Panc1 (cell line): ENCODE measurements at regions not wholly inside any gene's neighbourhood (a gene's known extent, or its start where the extent isn't known, plus 50 kb on each side); places are given as distances from the start of the nearest gene placed in this dataset.

Experiments
- ATAC-seq: fragments of 200-7000 bp; cut with Tn5 transposase; 2 replicates; pipeline ENCODE4 v1.9.1; 2020; ENCODE audit warnings: mild to moderate bottlenecking, moderate library complexity
- BruUV-seq: library from RNA; stranded (reverse); fragments of 400-500 nt; replicated peaks from 2 replicates; lab custom pipeline; 2021; lab: Mats Ljungman, UMichigan
- CTCF ChIA-PET: fragments of 300-600 bp; sonication (Branson Sonifier 250); formaldehyde crosslinking; loops from one replicate; lab custom pipeline; 2022; ENCODE audit warnings: antibody characterized with exemption; lab: Charles Lee
- POLR2A ChIA-PET: fragments of 300-600 bp; sonication (Branson Sonifier 250); formaldehyde crosslinking; loops from one replicate; lab custom pipeline; 2022; ENCODE audit warnings: antibody characterized with exemption; lab: Charles Lee
- DNase-seq: peaks from one replicate; pipeline ENCODE4 v3.0.0-alpha.2; 2010; ENCODE audit warnings: low read depth, low spot score
- H3K27ac ChIP-seq: 2 replicates; pipeline ENCODE4 v1.5.1; 2011; ENCODE audit warnings: mild to moderate bottlenecking, low read length, inconsistent platforms
- H3K27me3 ChIP-seq: fragments of 200-500 bp; sonication (Bioruptor generic); 2 replicates; pipeline ENCODE4 v1.6.0; 2014; ENCODE audit warnings: low read length, inconsistent platforms; ENCODE audit not compliant: control insufficient read depth, insufficient read depth
- H3K36me3 ChIP-seq: fragments of 200-500 bp; sonication (Bioruptor generic); 2 replicates; pipeline ENCODE4 v1.5.1; 2014; ENCODE audit warnings: inconsistent platforms, mild to moderate bottlenecking, low read length, moderate library complexity; ENCODE audit not compliant: control insufficient read depth, insufficient read depth
- H3K4me1 ChIP-seq: 2 replicates; pipeline ENCODE4 v1.5.1; 2011; ENCODE audit warnings: inconsistent platforms, mild to moderate bottlenecking, low read length, moderate library complexity; ENCODE audit not compliant: control insufficient read depth, insufficient read depth
- H3K4me3 ChIP-seq, 2 experiments: 2 replicates each; pipeline ENCODE4 v1.5.1; 2011 to 2012; ENCODE audit warnings: low read depth in 2 of 2, low read length in 2 of 2, mild to moderate bottlenecking in 2 of 2, inconsistent platforms in 1 of 2, moderate library complexity in 1 of 2
- H3K9me3 ChIP-seq: fragments of 200-500 bp; sonication (Bioruptor generic); 2 replicates; pipeline ENCODE4 v1.5.1; 2014; ENCODE audit warnings: low read depth, mild to moderate bottlenecking, inconsistent platforms, low read length, moderate library complexity; ENCODE audit not compliant: control insufficient read depth, insufficient read depth
- CTCF ChIP-seq: fragments of 450-650 bp; IDR thresholded peaks from 2 replicates; pipeline ENCODE4 v1.5.1; 2017; ENCODE audit warnings: mild to moderate bottlenecking
- POLR2AphosphoS5 ChIP-seq: IDR thresholded peaks from 2 replicates; pipeline ENCODE4 v1.6.1; 2012; ENCODE audit warnings: mild to moderate bottlenecking, low read depth, low read length, moderate library complexity
- REST ChIP-seq, 2 experiments: IDR thresholded peaks; 2 replicates each; pipeline ENCODE4 v1.6.1; 2011 to 2012; ENCODE audit warnings: low read depth in 2 of 2, control low read depth in 1 of 2, low read length in 1 of 2, mild to moderate bottlenecking in 1 of 2, moderate library complexity in 1 of 2; ENCODE audit not compliant: insufficient read depth in 1 of 2
- SIN3A ChIP-seq: IDR thresholded peaks from 2 replicates; pipeline ENCODE4 v1.6.1; 2012; ENCODE audit warnings: low read depth, mild to moderate bottlenecking, low read length, moderate library complexity, borderline replicate concordance; ENCODE audit not compliant: insufficient read depth
- TCF7L2 ChIP-seq: IDR thresholded peaks from 2 replicates; pipeline ENCODE4 v1.6.1; 2011; ENCODE audit warnings: mild to moderate bottlenecking, low read depth, low read length, inconsistent platforms
- in situ Hi-C: cut with HindIII; loops from 2 replicates; pipeline ENCODE4 v1.10.0; 2016; ENCODE audit warnings: low sequenced_read_pairs, low pct_unique_long_range_greater_than_20kb
- intact Hi-C: fragments of 100-400 bp; cut with micrococcal nuclease; formaldehyde crosslinking; loops from one replicate; pipeline ENCODE4 v1.10.0; 2022; ENCODE audit not compliant: unreplicated experiment

- no peaks in the 10 kb centered on the region for H3K4me1 ChIP-seq
- TF ChIP-seq CTCF, result no peak
- TF ChIP-seq POLR2AphosphoS5, result no peak
- no peak for TF ChIP-seq SIN3A
- TF ChIP-seq TCF7L2, result no peak
- TF ChIP-seq REST (IDR thresholded peaks at IDR 0.05; ENCODE audit: insufficient read depth in 1 of 2, low read depth in 2 of 2, low read length in 1 of 2), result no peak
- BruUV-seq, result no TSS peak
- intact Hi-C loops (no loop called here), in situ Hi-C loops (no loop called here)
- no peaks in the 10 kb centered on the region for H3K9me3 ChIP-seq
- no peak overlapping the region for H3K4me3 ChIP-seq
- POLR2A ChIA-PET, result no interaction called here
- DNase-seq, result no peak
- H3K27ac ChIP-seq, result no peak overlapping the region
- no peaks in the 10 kb centered on the region for H3K27me3 ChIP-seq
- H3K36me3 ChIP-seq, result no peaks in the 10 kb centered on the region
- CTCF ChIA-PET, result no interaction called here
- ATAC-seq, result no peak
Observed at GRCh38 chr2:103875131-103875530, 978.8 kb upstream of the POU3F3 start.

GRCh38 chr2:103875531-103875930 lies 978.4 kb upstream of the POU3F3 start:
- ATAC-seq (no peak), DNase-seq (no peak)
- Histone ChIP-seq H3K4me1 (no peaks in the 10 kb centered on the region), H3K9me3 (no peaks in the 10 kb centered on the region), H3K27ac (no peak overlapping the region), H3K4me3 (no peak overlapping the region), H3K36me3 (no peaks in the 10 kb centered on the region), H3K27me3 (no peaks in the 10 kb centered on the region)
- intact Hi-C loops, result no loop called here
- BruUV-seq, result no TSS peak
- TF ChIP-seq POLR2AphosphoS5 (no peak), TCF7L2 (no peak)
- in situ Hi-C loops, result no loop called here
- ChIA-PET POLR2A (no interaction called here), CTCF (no interaction called here)

- no peak for TF ChIP-seq TCF7L2
- TF ChIP-seq POLR2AphosphoS5, result no peak
- no peak for TF ChIP-seq REST (IDR thresholded peaks at IDR 0.05; ENCODE audit: insufficient read depth in 1 of 2, low read depth in 2 of 2, low read length in 1 of 2)
- TF ChIP-seq CTCF, result no peak
- no peak for TF ChIP-seq SIN3A
- ChIA-PET POLR2A (no interaction called here), CTCF (no interaction called here)
- no peaks in the 10 kb centered on the region for H3K27me3 ChIP-seq
- H3K4me1 ChIP-seq, result no peaks in the 10 kb centered on the region
- in situ Hi-C loops (no loop called here), intact Hi-C loops (no loop called here)
- no TSS peak for BruUV-seq
- DNase-seq (no peak), ATAC-seq (no peak)
- H3K27ac ChIP-seq, result no peak overlapping the region
- no peak overlapping the region for H3K4me3 ChIP-seq
- no peaks in the 10 kb centered on the region for H3K36me3 ChIP-seq
- no peaks in the 10 kb centered on the region for H3K9me3 ChIP-seq
Observed at GRCh38 chr2:103876611-103877010, 977.3 kb upstream of the POU3F3 start.
